HEK293 (cell line): ENCODE measurements at regions not wholly inside any gene's neighbourhood (a gene's known extent, or its start where the extent isn't known, plus 50 kb on each side); places are given as distances from the start of the nearest gene placed in this dataset.

Experiments
- CTCF ChIA-PET: fragments of 350-600 bp; formaldehyde crosslinking; extraction: SDS; loops from one replicate; lab custom pipeline; 2021; ENCODE audit warnings: antibody characterized with exemption; lab: Yijun Ruan, JAX
- POLR2A ChIA-PET: fragments of 300-600 bp; formaldehyde crosslinking; extraction: SDS; loops from one replicate; lab custom pipeline; 2020; ENCODE audit warnings: antibody characterized with exemption, inconsistent platforms; lab: Yijun Ruan, JAX
- H3K27ac ChIP-seq: fragments of 200-500 bp; sonication (Bioruptor generic); 2 replicates; pipeline ENCODE4 v1.5.1; 2014; ENCODE audit warnings: low read depth, low read length, control low read depth, inconsistent platforms; ENCODE audit errors: extremely low read depth
- H3K36me3 ChIP-seq, 2 experiments: fragments of 200-500 bp in 1 of 2; sonication (Bioruptor generic) in 1 of 2; 1 replicate in 1 of 2; 2 replicates in 1 of 2; pipeline ENCODE4 v1.5.1; 2014 to 2017; ENCODE audit warnings: inconsistent platforms in 2 of 2, low read length in 2 of 2; ENCODE audit not compliant: control insufficient read depth in 2 of 2, insufficient read depth in 1 of 2
- H3K4me1 ChIP-seq: fragments of 200-500 bp; sonication (Bioruptor generic); 2 replicates; pipeline ENCODE4 v1.5.1; 2014; ENCODE audit warnings: mild to moderate bottlenecking, low read length, inconsistent platforms; ENCODE audit not compliant: control insufficient read depth, insufficient read depth
- H3K4me3 ChIP-seq: 2 replicates; pipeline ENCODE4 v1.5.1; 2011; ENCODE audit warnings: low read depth, mild to moderate bottlenecking, control low read depth, low read length, moderate library complexity
- H3K9me3 ChIP-seq: fragments of 200-500 bp; sonication (Bioruptor generic); 2 replicates; pipeline ENCODE4 v1.5.1; 2014; ENCODE audit warnings: low read depth, low read length, inconsistent platforms; ENCODE audit not compliant: control insufficient read depth, insufficient read depth
- GLIS1 ChIP-seq: fragments of 450-650 bp; formaldehyde crosslinking; IDR thresholded peaks from 2 replicates; pipeline ENCODE4 v1.5.1; 2016; ENCODE audit warnings: missing biosample characterization, missing genetic modification characterization
- HOXD13 ChIP-seq: sonication (generic); formaldehyde crosslinking; IDR thresholded peaks from 2 replicates; pipeline ENCODE4 v1.8.0; 2022; ENCODE audit warnings: missing genetic modification reagents, borderline replicate concordance
- KLF7 ChIP-seq: fragments of 450-650 bp; formaldehyde crosslinking; IDR thresholded peaks from 2 replicates; pipeline ENCODE4 v1.5.1; 2016; ENCODE audit warnings: missing biosample characterization, missing genetic modification characterization, borderline replicate concordance
- KLF8 ChIP-seq: fragments of 450-650 bp; formaldehyde crosslinking; IDR thresholded peaks from 2 replicates; pipeline ENCODE4 v1.5.1; 2016; ENCODE audit warnings: missing biosample characterization, missing genetic modification characterization
- KLF9 ChIP-seq: fragments of 450-650 bp; formaldehyde crosslinking; IDR thresholded peaks from 2 replicates; pipeline ENCODE4 v1.5.1; 2016; ENCODE audit warnings: missing biosample characterization, missing genetic modification characterization, low read depth
- MYNN ChIP-seq: fragments of 450-650 bp; formaldehyde crosslinking; IDR thresholded peaks from 2 replicates; pipeline ENCODE4 v1.5.1; 2016; ENCODE audit warnings: missing biosample characterization, missing genetic modification characterization, borderline replicate concordance
- REST ChIP-seq: fragments of 450-650 bp; formaldehyde crosslinking; IDR thresholded peaks from 2 replicates; pipeline ENCODE4 v1.5.1; 2016; ENCODE audit warnings: missing biosample characterization, missing genetic modification characterization
- SCRT2 ChIP-seq: fragments of 450-650 bp; formaldehyde crosslinking; IDR thresholded peaks from 2 replicates; pipeline ENCODE4 v1.5.1; 2016; ENCODE audit warnings: missing biosample characterization, missing genetic modification characterization
- YY1 ChIP-seq: fragments of 450-650 bp; formaldehyde crosslinking; IDR thresholded peaks from 2 replicates; pipeline ENCODE4 v1.5.1; 2018; ENCODE audit warnings: missing biosample characterization, missing genetic modification characterization
- ZNF146 ChIP-seq: fragments of 450-650 bp; formaldehyde crosslinking; IDR thresholded peaks from 2 replicates; pipeline ENCODE4 v1.5.1; 2016; ENCODE audit warnings: missing biosample characterization, missing genetic modification characterization
- ZNF155 ChIP-seq: fragments of 450-650 bp; formaldehyde crosslinking; IDR thresholded peaks from 2 replicates; pipeline ENCODE4 v1.5.1; 2016; ENCODE audit warnings: missing biosample characterization, missing genetic modification characterization
- ZNF174 ChIP-seq: fragments of 450-650 bp; formaldehyde crosslinking; IDR thresholded peaks from 2 replicates; pipeline ENCODE4 v1.5.0; 2017; ENCODE audit warnings: missing biosample characterization, mild to moderate bottlenecking, missing genetic modification characterization
- ZNF18 ChIP-seq: fragments of 450-650 bp; formaldehyde crosslinking; IDR thresholded peaks from 2 replicates; pipeline ENCODE4 v1.5.1; 2016; ENCODE audit warnings: missing biosample characterization, missing genetic modification characterization
- ZNF24 ChIP-seq: fragments of 450-650 bp; formaldehyde crosslinking; IDR thresholded peaks from 2 replicates; pipeline ENCODE4 v1.5.1; 2016; ENCODE audit warnings: missing biosample characterization, missing genetic modification characterization
- ZNF335 ChIP-seq: fragments of 450-650 bp; formaldehyde crosslinking; conservative IDR thresholded peaks from 2 replicates; pipeline ENCODE4 v1.5.1; 2016; ENCODE audit warnings: missing biosample characterization, missing genetic modification characterization
- ZNF366 ChIP-seq: fragments of 450-650 bp; formaldehyde crosslinking; conservative IDR thresholded peaks from 2 replicates; pipeline ENCODE4 v1.5.1; 2016; ENCODE audit warnings: missing biosample characterization, missing genetic modification characterization
- ZNF398 ChIP-seq: fragments of 450-650 bp; formaldehyde crosslinking; IDR thresholded peaks from 2 replicates; pipeline ENCODE4 v1.5.1; 2017; ENCODE audit warnings: missing biosample characterization, missing genetic modification characterization
- ZNF521 ChIP-seq: fragments of 450-650 bp; formaldehyde crosslinking; IDR thresholded peaks from 2 replicates; pipeline ENCODE4 v1.5.1; 2017; ENCODE audit warnings: missing biosample characterization, mild to moderate bottlenecking, missing genetic modification characterization
- ZNF549 ChIP-seq: fragments of 450-650 bp; IDR thresholded peaks from 2 replicates; pipeline ENCODE4 v1.5.1; 2018; ENCODE audit warnings: missing biosample characterization, missing genetic modification characterization, mild to moderate bottlenecking, inconsistent platforms, moderate library complexity
- ZNF580 ChIP-seq: fragments of 450-650 bp; formaldehyde crosslinking; IDR thresholded peaks from 2 replicates; pipeline ENCODE4 v1.5.1; 2016; ENCODE audit warnings: missing biosample characterization, missing genetic modification characterization
- ZNF610 ChIP-seq: fragments of 450-650 bp; formaldehyde crosslinking; IDR thresholded peaks from 2 replicates; pipeline ENCODE4 v1.5.1; 2016; ENCODE audit warnings: missing biosample characterization, missing genetic modification characterization, borderline replicate concordance
- ZNF654 ChIP-seq: fragments of 450-650 bp; formaldehyde crosslinking; IDR thresholded peaks from 2 replicates; pipeline ENCODE4 v1.5.1; 2016; ENCODE audit warnings: low read depth, missing biosample characterization, missing genetic modification characterization
- ZSCAN16 ChIP-seq: fragments of 450-650 bp; formaldehyde crosslinking; IDR thresholded peaks from 2 replicates; pipeline ENCODE4 v1.5.1; 2016; ENCODE audit warnings: missing biosample characterization, missing genetic modification characterization
- TF ChIP-seq, protein P1 (sequence below): fragments of 450-650 bp; formaldehyde crosslinking; IDR thresholded peaks from 2 replicates; pipeline ENCODE4; 2016; ENCODE audit warnings: missing biosample characterization, missing genetic modification characterization
- TF ChIP-seq, protein P2 (sequence below): fragments of 450-650 bp; formaldehyde crosslinking; IDR thresholded peaks from 2 replicates; pipeline ENCODE4 v1.5.1; 2016; ENCODE audit warnings: missing biosample characterization, missing genetic modification characterization

GRCh38 chr9:126559296-126559695 lies 54.4 kb upstream of the LMX1B start:
- no peaks in the 10 kb centered on the region for H3K4me1 ChIP-seq
- POLR2A ChIA-PET: no interaction called here
- H3K36me3 ChIP-seq: no peaks in the 10 kb centered on the region
- no peak overlapping the region for H3K27ac ChIP-seq
- H3K9me3 ChIP-seq: no peaks in the 10 kb centered on the region
- H3K4me3 ChIP-seq: no peak overlapping the region
- no peak for TF ChIP-seq GLIS1 (tag by site-specific recombination)
- TF ChIP-seq REST (tag by site-specific recombination): no peak
- TF ChIP-seq ZNF18 (tag by site-specific recombination): no peak
- TF ChIP-seq ZNF155 (tag by site-specific recombination): no peak
- no peak for TF ChIP-seq KLF7
- TF ChIP-seq MYNN (tag by site-specific recombination): no peak
- TF ChIP-seq ZNF654 (tag by site-specific recombination): no peak
- no peak for TF ChIP-seq ZSCAN16 (tag by site-specific recombination)
- no peak for TF ChIP-seq KLF8 (tag by site-specific recombination)
- TF ChIP-seq ZNF521 (tag by site-specific recombination): no peak
- no peak for TF ChIP-seq ZNF580 (tag by site-specific recombination)
- CTCF ChIA-PET: interaction anchor here (0.6 to 6.6 kb wide), 14 partner anchors 11 to 385 kb away, joined by 3 to 184 read pairs (median 8); partner anchors contain the start of gene LMX1B

- Histone ChIP-seq H3K4me1 (no peaks in the 10 kb centered on the region), H3K36me3 (no peaks in the 10 kb centered on the region), H3K9me3 (no peaks in the 10 kb centered on the region), H3K4me3 (no peak overlapping the region), H3K27ac (no peak overlapping the region)
- CTCF ChIA-PET: interaction anchor here (0.6 to 4.9 kb wide), 2 partner anchors 62 to 533 kb away, joined by 3 to 52 read pairs; no protein-coding TSS in a partner anchor
- POLR2A ChIA-PET: no interaction called here
- TF ChIP-seq KLF9 (tag by site-specific recombination) (no peak), ZNF24 (tag by site-specific recombination) (no peak), ZNF146 (tag by site-specific recombination) (no peak), HOXD13 (CRISPR knock-in tag) (no peak), ZNF174 (tag by site-specific recombination) (no peak), SCRT2 (tag by site-specific recombination) (no peak), YY1 (tag by site-specific recombination) (no peak), ZNF366 (tag by site-specific recombination) (no peak), ZNF335 (no peak), ZNF549 (no peak), ZNF610 (no peak), ZNF398 (tag by site-specific recombination) (no peak)
- TF ChIP-seq, protein P1, sequence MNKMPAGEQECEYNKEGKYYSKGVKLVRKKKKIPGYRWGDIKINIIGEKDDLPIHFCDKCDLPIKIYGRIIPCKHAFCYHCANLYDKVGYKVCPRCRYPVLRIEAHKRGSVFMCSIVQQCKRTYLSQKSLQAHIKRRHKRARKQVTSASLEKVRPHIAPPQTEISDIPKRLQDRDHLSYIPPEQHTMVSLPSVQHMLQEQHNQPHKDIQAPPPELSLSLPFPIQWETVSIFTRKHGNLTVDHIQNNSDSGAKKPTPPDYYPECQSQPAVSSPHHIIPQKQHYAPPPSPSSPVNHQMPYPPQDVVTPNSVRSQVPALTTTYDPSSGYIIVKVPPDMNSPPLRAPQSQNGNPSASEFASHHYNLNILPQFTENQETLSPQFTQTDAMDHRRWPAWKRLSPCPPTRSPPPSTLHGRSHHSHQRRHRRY (tag by site-specific recombination): no peak
- TF ChIP-seq, protein P2, sequence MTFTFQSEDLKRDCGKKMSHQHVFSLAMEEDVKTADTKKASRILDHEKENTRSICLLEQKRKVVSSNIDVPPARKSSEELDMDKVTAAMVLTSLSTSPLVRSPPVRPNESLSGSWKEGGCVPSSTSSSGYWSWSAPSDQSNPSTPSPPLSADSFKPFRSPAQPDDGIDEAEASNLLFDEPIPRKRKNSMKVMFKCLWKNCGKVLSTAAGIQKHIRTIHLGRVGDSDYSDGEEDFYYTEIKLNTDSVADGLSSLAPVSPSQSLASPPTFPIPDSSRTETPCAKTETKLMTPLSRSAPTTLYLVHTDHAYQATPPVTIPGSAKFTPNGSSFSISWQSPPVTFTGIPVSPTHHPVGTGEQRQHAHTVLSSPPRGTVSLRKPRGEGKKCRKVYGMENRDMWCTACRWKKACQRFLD: no peak
Measured at GRCh38 chr9:126561582-126561981, 52.1 kb upstream of the LMX1B start.
